ENCODE measurements at regions not wholly inside any gene's neighbourhood (a gene's known extent, or its start where the extent isn't known, plus 50 kb on each side); places are given as distances from the start of the nearest gene placed in this dataset.

GRCh38 chr5:125103459-125103858 lies 357.0 kb upstream of the ZNF608 start:
- TF ChIP-seq POLR2A (IDR thresholded peaks at IDR 0.05): no peak
- TF ChIP-seq CTCF (IDR thresholded peaks at IDR 0.05): no peak
